ENCODE measurements at regions not wholly inside any gene's neighbourhood (a gene's known extent, or its start where the extent isn't known, plus 50 kb on each side); places are given as distances from the start of the nearest gene placed in this dataset.

DNA sequence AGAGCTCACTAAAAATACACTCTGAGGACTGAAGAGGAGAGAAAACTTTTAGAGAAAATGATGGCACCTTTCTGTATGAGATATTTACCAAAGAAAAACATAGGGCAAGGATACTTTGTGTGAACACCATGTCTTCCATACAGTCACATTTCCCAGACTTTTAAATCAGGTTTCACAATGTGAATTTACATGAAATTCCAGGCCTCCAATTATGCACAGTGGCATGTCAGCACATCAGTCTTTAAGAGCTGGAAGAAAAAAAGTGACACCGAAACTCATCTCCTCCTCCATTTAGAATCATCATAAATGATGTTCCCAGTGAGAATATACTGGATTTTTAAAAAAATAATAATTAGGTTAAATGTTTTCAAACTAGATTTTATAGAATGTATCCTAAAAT is 232.2 kb upstream of the UBASH3B start:
- TF ChIP-seq FOXP2 (optimal IDR thresholded peaks at IDR 0.05; ENCODE audit: control extremely low read depth, extremely low read length, insufficient read depth), result no peak
- TF ChIP-seq EZH2 (IDR thresholded peaks at IDR 0.05), result no peak

Measured in SK-N-MC (cell line).